ENCODE measurements at regions not wholly inside any gene's neighbourhood (a gene's known extent, or its start where the extent isn't known, plus 50 kb on each side); places are given as distances from the start of the nearest gene placed in this dataset.
A peak's percentile ranks its signal among the peaks of the same experiment; 100 is the strongest.

- no peak; the same call in 2 of the 3 replicates for ATAC-seq
Measured at GRCh38 chr2:200728630-200729029, 83.1 kb upstream of the BZW1 start.

GRCh38 chr2:200730302-200730701 lies 81.4 kb upstream of the BZW1 start:
- ATAC-seq (no peak), FAIRE-seq (no peak)
- no peaks in the 10 kb centered on the region for H3K36me3 ChIP-seq (replicated peaks in 1 of 2; ENCODE audit: control insufficient read depth in 1 of 2, insufficient read depth in 2 of 2, low read length in 2 of 2)
- no peak for TF ChIP-seq ZNF18 (CRISPR knock-in tag; IDR thresholded peaks at IDR 0.05; ENCODE audit: insufficient replicate concordance)
- TF ChIP-seq SIX1 (CRISPR knock-in tag; IDR thresholded peaks at IDR 0.05; ENCODE audit: borderline replicate concordance), result no peak
- TF ChIP-seq MED8 (CRISPR knock-in tag; IDR thresholded peaks at IDR 0.05; ENCODE audit: insufficient replicate concordance), result no peak
- TF ChIP-seq ZNF839 (CRISPR knock-in tag; IDR thresholded peaks at IDR 0.05; ENCODE audit: borderline replicate concordance), result no peak
- no peak for TF ChIP-seq KDM6A (CRISPR knock-in tag; IDR thresholded peaks at IDR 0.05; ENCODE audit: low read depth)
- no peak for TF ChIP-seq WIZ (CRISPR knock-in tag; IDR thresholded peaks at IDR 0.05)
- TF ChIP-seq ZFP41 (CRISPR knock-in tag; IDR thresholded peaks at IDR 0.05; ENCODE audit: borderline replicate concordance), result no peak
- no peak for TF ChIP-seq CEBPG (CRISPR knock-in tag; IDR thresholded peaks at IDR 0.05)
- no peak for TF ChIP-seq ZKSCAN8 (CRISPR knock-in tag; IDR thresholded peaks at IDR 0.05; ENCODE audit: borderline replicate concordance)
- TF ChIP-seq MAX (IDR thresholded peaks at IDR 0.05), result no peak

More at GRCh38 chr2:200728630-200729029, 83.1 kb upstream of the BZW1 start:
- Histone ChIP-seq H3K27ac (ENCODE audit: extremely low read length, insufficient read depth, low read length) (no peak overlapping the region), H3K79me2 (ENCODE audit: insufficient read depth, low read length) (no peaks in the 10 kb centered on the region), H3K4me2 (ENCODE audit: low read depth, low read length) (no peak overlapping the region), H2AFZ (ENCODE audit: low read length) (no peak overlapping the region), H3K4me1 (ENCODE audit: insufficient read depth, low read length) (no peaks in the 10 kb centered on the region), H3K9ac (ENCODE audit: insufficient read depth, low read depth, low read length) (no peak overlapping the region), H3K36me3 (replicated peaks in 1 of 2; ENCODE audit: control insufficient read depth in 1 of 2, insufficient read depth in 2 of 2, low read length in 2 of 2) (no peaks in the 10 kb centered on the region), H3K9me3 (ENCODE audit: low read length) (no peaks in the 10 kb centered on the region), H3K27me3 (ENCODE audit: control insufficient read depth in 1 of 2, insufficient read depth in 2 of 2, low read length in 2 of 2) (peaks cover 2 to 31% of the 10 kb centered on the region in 2 experiments; a peak in 3 of 5 replicates), H3K4me3 (replicated peaks in 1 of 3; ENCODE audit: insufficient read depth in 1 of 3, low read depth in 2 of 3, low read length in 3 of 3) (no peak overlapping the region), H4K20me1 (ENCODE audit: insufficient read depth, low read length) (no peaks in the 10 kb centered on the region)
- ChIA-PET CTCF (ENCODE audit: low intra/inter-chr PET ratio, low total read pairs) (no interaction called here), POLR2A (interaction anchor here (0.9 kb wide), 1 partner anchor 15 kb away, joined by 5 read pairs; no protein-coding TSS in a partner anchor)
- intact Hi-C loops (cut with micrococcal nuclease; ENCODE audit: unreplicated experiment) (no loop called here), in situ Hi-C loops (cut with HindIII; ENCODE audit: extremely low pct_ligation_motif_present, low pct_unique_long_range_greater_than_20kb) (no loop called here)
- WGBS (ENCODE audit: low lambda C conversion rate), result 0% methylated on average over 1 of the region's 1 CpG
- DNase-seq (ENCODE audit: low spot score), result no peak
- peak in 1 of 2 experiments; percentile 91; a peak in 2 of 4 replicates for TF ChIP-seq ATF4 (CRISPR knock-in tag; IDR thresholded peaks at IDR 0.05)
- TF ChIP-seq KAT2B (IDR thresholded peaks at IDR 0.05; ENCODE audit: borderline replicate concordance, low read depth, low read length), result no peak
- TF ChIP-seq CENPX (CRISPR knock-in tag; IDR thresholded peaks at IDR 0.05), result no peak
- 0 out of 2 replicates have a peak, but pooled peaks have one; percentile 26 for TF ChIP-seq ATF7 (IDR thresholded peaks at IDR 0.05)
- no peak for TF ChIP-seq ATF7 (CRISPR knock-in tag; IDR thresholded peaks at IDR 0.05)
- TF ChIP-seq ZNF724P (CRISPR knock-in tag; IDR thresholded peaks at IDR 0.05; ENCODE audit: borderline replicate concordance), result no peak
- no peak for TF ChIP-seq SOX6 (IDR thresholded peaks at IDR 0.05)
- no peak for TF ChIP-seq SOX6 (CRISPR knock-in tag; IDR thresholded peaks at IDR 0.05)
- no peak for TF ChIP-seq ZFP41 (CRISPR knock-in tag; IDR thresholded peaks at IDR 0.05; ENCODE audit: borderline replicate concordance)
- peak; percentile 80 for TF ChIP-seq CEBPG (CRISPR knock-in tag; IDR thresholded peaks at IDR 0.05)
- TF ChIP-seq CEBPB (IDR thresholded peaks at IDR 0.05; ENCODE audit: borderline replicate concordance, low read depth, low read length), result peak; percentile 97
- BruUV-seq (replicated peaks), result no TSS peak
- no peak for FAIRE-seq

More at GRCh38 chr2:200730302-200730701, 81.4 kb upstream of the BZW1 start:
- intact Hi-C loops (cut with micrococcal nuclease; ENCODE audit: unreplicated experiment), result loop anchor here (10.0 kb wide), 2 partner anchors 246 to 756 kb away; no protein-coding TSS in a partner anchor
- Histone ChIP-seq H3K4me2 (ENCODE audit: low read depth, low read length) (no peak overlapping the region), H3K4me3 (replicated peaks in 1 of 3; ENCODE audit: insufficient read depth in 1 of 3, low read depth in 2 of 3, low read length in 3 of 3) (no peak overlapping the region), H3K27me3 (ENCODE audit: control insufficient read depth in 1 of 2, insufficient read depth in 2 of 2, low read length in 2 of 2) (peaks cover 0 to 16% of the 10 kb centered on the region in 2 experiments; a peak in 1 of 5 replicates), H3K9me3 (ENCODE audit: low read length) (no peaks in the 10 kb centered on the region), H4K20me1 (ENCODE audit: insufficient read depth, low read length) (no peaks in the 10 kb centered on the region), H3K79me2 (ENCODE audit: insufficient read depth, low read length) (no peaks in the 10 kb centered on the region), H2AFZ (ENCODE audit: low read length) (no peak overlapping the region), H3K9ac (ENCODE audit: insufficient read depth, low read depth, low read length) (no peak overlapping the region), H3K4me1 (ENCODE audit: insufficient read depth, low read length) (no peaks in the 10 kb centered on the region), H3K27ac (ENCODE audit: extremely low read length, insufficient read depth, low read length) (no peak overlapping the region)
- WGBS (ENCODE audit: low lambda C conversion rate), result 25% methylated on average over 2 of the region's 2 CpGs
- no TSS peak for BruUV-seq (replicated peaks)
- POLR2A ChIA-PET, result no interaction called here
- CTCF ChIA-PET (ENCODE audit: low intra/inter-chr PET ratio, low total read pairs), result no interaction called here
- DNase-seq (ENCODE audit: low spot score), result no peak
- in situ Hi-C loops (cut with HindIII; ENCODE audit: extremely low pct_ligation_motif_present, low pct_unique_long_range_greater_than_20kb), result no loop called here

Measured in HepG2 (cell line).